ENCODE measurements at regions not wholly inside any gene's neighbourhood (a gene's known extent, or its start where the extent isn't known, plus 50 kb on each side); places are given as distances from the start of the nearest gene placed in this dataset.

GRCh38 chr7:153185936-153186335 lies 426.4 kb downstream of the ACTR3B start:
- Histone ChIP-seq H3K4me2 (ENCODE audit: low read length) (no peak overlapping the region), H3K79me2 (replicated peaks; ENCODE audit: insufficient read depth, low read length) (no peaks in the 10 kb centered on the region)

GRCh38 chr7:153188161-153188560 lies 428.6 kb downstream of the ACTR3B start:
- Histone ChIP-seq H3F3A (ENCODE audit: insufficient read depth, low read length, poor library complexity, severe bottlenecking) (no peaks in the 10 kb centered on the region), H3K27me3 (ENCODE audit: insufficient read depth, low read depth, low read length) (no peaks in the 10 kb centered on the region), H2AFZ (ENCODE audit: low read depth, low read length) (no peak overlapping the region), H3K4me2 (ENCODE audit: low read length) (no peak overlapping the region), H3K27ac (ENCODE audit: low read length) (no peak overlapping the region), H3K79me2 (replicated peaks; ENCODE audit: insufficient read depth, low read length) (no peaks in the 10 kb centered on the region), H3K36me3 (ENCODE audit: insufficient read depth, low read length) (no peaks in the 10 kb centered on the region), H3K9me2 (ENCODE audit: insufficient read depth, low read length) (no peaks in the 10 kb centered on the region), H3K9ac (ENCODE audit: low read length) (no peak overlapping the region), H3K4me3 (ENCODE audit: low read length) (no peak overlapping the region), H3K9me3 (ENCODE audit: low read length) (no peaks in the 10 kb centered on the region), H4K20me1 (ENCODE audit: insufficient read depth) (no peaks in the 10 kb centered on the region)
- TF ChIP-seq MXI1 (conservative IDR thresholded peaks at IDR 0.05; ENCODE audit: poor library complexity, severe bottlenecking) (no peak), REST (IDR thresholded peaks at IDR 0.05; ENCODE audit: borderline replicate concordance) (no peak), EZH2 (IDR thresholded peaks at IDR 0.05; ENCODE audit: borderline replicate concordance, insufficient read depth, low read length, poor library complexity, severe bottlenecking) (no peak), CTCF (IDR thresholded peaks at IDR 0.05; ENCODE audit: poor library complexity, severe bottlenecking) (no peak), TAF1 (IDR thresholded peaks at IDR 0.05; ENCODE audit: low read depth) (no peak), RAD21 (conservative IDR thresholded peaks at IDR 0.05) (no peak)

More at GRCh38 chr7:153185936-153186335, 426.4 kb downstream of the ACTR3B start:
- H3K9ac ChIP-seq (ENCODE audit: low read length), result no peak overlapping the region
- H3K36me3 ChIP-seq (ENCODE audit: insufficient read depth, low read length), result no peaks in the 10 kb centered on the region
- no peaks in the 10 kb centered on the region for H3K9me3 ChIP-seq (ENCODE audit: low read length)
- H3K9me2 ChIP-seq (ENCODE audit: insufficient read depth, low read length), result no peaks in the 10 kb centered on the region
- H3K27me3 ChIP-seq (ENCODE audit: insufficient read depth, low read depth, low read length), result no peaks in the 10 kb centered on the region
- H4K20me1 ChIP-seq (ENCODE audit: insufficient read depth), result no peaks in the 10 kb centered on the region
- H3K4me3 ChIP-seq (ENCODE audit: low read length), result no peak overlapping the region
- TF ChIP-seq EP300 (conservative IDR thresholded peaks at IDR 0.05; ENCODE audit: poor library complexity, severe bottlenecking) (no peak), CTCF (IDR thresholded peaks at IDR 0.05; ENCODE audit: poor library complexity, severe bottlenecking) (no peak), TAF1 (IDR thresholded peaks at IDR 0.05; ENCODE audit: low read depth) (no peak), MXI1 (conservative IDR thresholded peaks at IDR 0.05; ENCODE audit: poor library complexity, severe bottlenecking) (no peak), REST (IDR thresholded peaks at IDR 0.05; ENCODE audit: borderline replicate concordance) (no peak), EZH2 (IDR thresholded peaks at IDR 0.05; ENCODE audit: borderline replicate concordance, insufficient read depth, low read length, poor library complexity, severe bottlenecking) (no peak), POLR2AphosphoS5 (IDR thresholded peaks at IDR 0.05) (no peak), RAD21 (conservative IDR thresholded peaks at IDR 0.05) (no peak), SMC3 (conservative IDR thresholded peaks at IDR 0.05; ENCODE audit: poor library complexity) (no peak)
- H2AFZ ChIP-seq (ENCODE audit: low read depth, low read length), result no peak overlapping the region
- H3F3A ChIP-seq (ENCODE audit: insufficient read depth, low read length, poor library complexity, severe bottlenecking), result no peaks in the 10 kb centered on the region
- no peak overlapping the region for H3K27ac ChIP-seq (ENCODE audit: low read length)
